Keratinocyte (primary cell): ENCODE measurements at regions not wholly inside any gene's neighbourhood (a gene's known extent, or its start where the extent isn't known, plus 50 kb on each side); places are given as distances from the start of the nearest gene placed in this dataset.

Experiments
- EZH2 ChIP-seq: IDR thresholded peaks from one replicate; pipeline ENCODE4 v1.6.1; 2012; ENCODE audit warnings: inconsistent platforms, mild to moderate bottlenecking, low read length, moderate library complexity
- TF ChIP-seq, protein P1 (sequence below), 3 experiments: IDR thresholded peaks in 1 of 3; conservative IDR thresholded peaks in 1 of 3; optimal IDR thresholded peaks in 1 of 3; 2 replicates in 2 of 3; 3 replicates in 1 of 3; pipeline versions ENCODE3 to v1.5.1; 2011; ENCODE audit warnings: low read length in 3 of 3, mild to moderate bottlenecking in 3 of 3, moderate library complexity in 2 of 3, control low read depth in 1 of 3, inconsistent platforms in 1 of 3; ENCODE audit not compliant: insufficient read depth in 2 of 3; ENCODE audit errors: extremely low read depth in 1 of 3

DNA sequence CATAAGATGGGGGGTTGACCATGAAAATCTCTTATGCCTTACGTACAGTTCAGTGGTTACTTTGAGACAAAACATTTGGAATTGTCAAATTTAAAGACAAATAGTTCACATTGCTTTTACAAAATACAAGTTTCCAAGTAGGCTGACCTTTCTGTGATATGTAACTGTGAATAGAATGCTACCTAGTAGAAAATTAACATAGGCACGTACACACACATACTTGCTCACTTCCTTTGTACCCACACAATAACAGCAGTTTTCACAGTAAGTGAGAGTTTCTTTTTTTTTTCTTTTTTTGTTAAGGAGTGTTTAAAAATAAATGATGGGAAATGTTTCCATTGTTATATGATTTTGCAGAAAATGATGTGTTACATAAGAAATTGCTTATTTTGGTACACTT, 53.3 kb upstream of the SP8 start:
- TF ChIP-seq, protein P1, sequence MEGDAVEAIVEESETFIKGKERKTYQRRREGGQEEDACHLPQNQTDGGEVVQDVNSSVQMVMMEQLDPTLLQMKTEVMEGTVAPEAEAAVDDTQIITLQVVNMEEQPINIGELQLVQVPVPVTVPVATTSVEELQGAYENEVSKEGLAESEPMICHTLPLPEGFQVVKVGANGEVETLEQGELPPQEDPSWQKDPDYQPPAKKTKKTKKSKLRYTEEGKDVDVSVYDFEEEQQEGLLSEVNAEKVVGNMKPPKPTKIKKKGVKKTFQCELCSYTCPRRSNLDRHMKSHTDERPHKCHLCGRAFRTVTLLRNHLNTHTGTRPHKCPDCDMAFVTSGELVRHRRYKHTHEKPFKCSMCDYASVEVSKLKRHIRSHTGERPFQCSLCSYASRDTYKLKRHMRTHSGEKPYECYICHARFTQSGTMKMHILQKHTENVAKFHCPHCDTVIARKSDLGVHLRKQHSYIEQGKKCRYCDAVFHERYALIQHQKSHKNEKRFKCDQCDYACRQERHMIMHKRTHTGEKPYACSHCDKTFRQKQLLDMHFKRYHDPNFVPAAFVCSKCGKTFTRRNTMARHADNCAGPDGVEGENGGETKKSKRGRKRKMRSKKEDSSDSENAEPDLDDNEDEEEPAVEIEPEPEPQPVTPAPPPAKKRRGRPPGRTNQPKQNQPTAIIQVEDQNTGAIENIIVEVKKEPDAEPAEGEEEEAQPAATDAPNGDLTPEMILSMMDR (optimal IDR thresholded peaks at IDR 0.05 in 1 of 3, IDR thresholded peaks at IDR 0.05 in 1 of 3, conservative IDR thresholded peaks at IDR 0.05 in 1 of 3; ENCODE audit: extremely low read depth in 1 of 3, insufficient read depth in 2 of 3, low read length in 3 of 3): no peak
- TF ChIP-seq EZH2: no peak
